Lower leg skin (tissue), 4 donors: ENCODE measurements at regions not wholly inside any gene's neighbourhood (a gene's known extent, or its start where the extent isn't known, plus 50 kb on each side); places are given as distances from the start of the nearest gene placed in this dataset.

Source experiments
- DNase-seq, 2 donors: peaks; one replicate each; pipeline ENCODE4 v3.0.0-alpha.2; 2019; ENCODE audit warnings: low spot score in 2 of 2
- H3K4me3 ChIP-seq: fragments of 200-600 bp; sonication (generic); 2 replicates; pipeline ENCODE4 v1.5.1; 2017; ENCODE audit warnings: mild to moderate bottlenecking, low read depth; ENCODE audit not compliant: poor library complexity, severe bottlenecking
- POLR2A ChIP-seq, 2 donors: fragments of 450-650 bp; IDR thresholded peaks; one replicate each; pipeline ENCODE4 v1.6.1; 2016 to 2017; ENCODE audit warnings: antibody characterized with exemption in 2 of 2, mild to moderate bottlenecking in 1 of 2, moderate library complexity in 1 of 2
- WGBS, 2 donors: methylation state at CpG; one replicate each; pipeline ENCODE4 v1.1.5; 2018; 5-methylcytosine and 5-hydroxymethylcytosine counted together
- intact Hi-C: fragments of 100-400 bp; cut with DNase I; formaldehyde crosslinking; loops from one replicate; pipeline ENCODE4 v1.15.0; 2023; ENCODE audit warnings: low total_unique reads
- TF ChIP-seq, protein P1 (sequence below), 3 donors: fragments of 450-650 bp; IDR thresholded peaks; one replicate each; pipeline ENCODE4 v1.5.1; 2016; ENCODE audit warnings: antibody characterized with exemption in 3 of 3, mild to moderate bottlenecking in 3 of 3, moderate library complexity in 2 of 3

DNA sequence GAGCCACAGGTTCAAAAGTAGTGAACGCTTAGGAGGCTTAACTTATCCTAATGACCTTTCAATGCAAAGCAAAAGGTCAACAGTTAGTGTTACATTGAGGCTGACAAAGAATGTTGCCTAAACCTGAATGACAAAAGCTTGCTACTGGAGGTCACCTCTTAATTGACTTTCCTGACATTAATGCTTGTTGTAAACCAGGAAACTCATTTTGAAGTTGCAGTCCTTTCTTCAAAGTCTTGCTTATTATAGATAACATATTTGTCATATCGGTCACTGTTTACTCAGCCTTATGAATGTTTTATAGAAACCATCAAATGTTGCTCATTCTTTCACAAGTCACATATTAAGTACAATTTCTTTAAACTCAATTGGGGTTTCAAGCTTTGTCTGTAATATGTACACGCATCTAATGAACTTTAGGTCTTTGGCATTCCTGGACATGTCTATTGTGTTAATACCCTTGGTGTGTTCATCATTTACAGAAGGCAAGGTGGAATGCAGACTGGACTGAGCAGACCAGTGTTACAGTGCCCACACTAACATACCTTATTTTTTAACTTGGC, 488.2 kb upstream of the NECTIN3 start:
- intact Hi-C loops = no loop called here
- no peak overlapping the region for H3K4me3 ChIP-seq
- WGBS, 2 donors = 64 to 70% methylated on average over 3 of the region's 3 CpGs
- no peak for DNase-seq
- TF ChIP-seq POLR2A (IDR thresholded peaks at IDR 0.05) = no peak
- TF ChIP-seq, protein P1, sequence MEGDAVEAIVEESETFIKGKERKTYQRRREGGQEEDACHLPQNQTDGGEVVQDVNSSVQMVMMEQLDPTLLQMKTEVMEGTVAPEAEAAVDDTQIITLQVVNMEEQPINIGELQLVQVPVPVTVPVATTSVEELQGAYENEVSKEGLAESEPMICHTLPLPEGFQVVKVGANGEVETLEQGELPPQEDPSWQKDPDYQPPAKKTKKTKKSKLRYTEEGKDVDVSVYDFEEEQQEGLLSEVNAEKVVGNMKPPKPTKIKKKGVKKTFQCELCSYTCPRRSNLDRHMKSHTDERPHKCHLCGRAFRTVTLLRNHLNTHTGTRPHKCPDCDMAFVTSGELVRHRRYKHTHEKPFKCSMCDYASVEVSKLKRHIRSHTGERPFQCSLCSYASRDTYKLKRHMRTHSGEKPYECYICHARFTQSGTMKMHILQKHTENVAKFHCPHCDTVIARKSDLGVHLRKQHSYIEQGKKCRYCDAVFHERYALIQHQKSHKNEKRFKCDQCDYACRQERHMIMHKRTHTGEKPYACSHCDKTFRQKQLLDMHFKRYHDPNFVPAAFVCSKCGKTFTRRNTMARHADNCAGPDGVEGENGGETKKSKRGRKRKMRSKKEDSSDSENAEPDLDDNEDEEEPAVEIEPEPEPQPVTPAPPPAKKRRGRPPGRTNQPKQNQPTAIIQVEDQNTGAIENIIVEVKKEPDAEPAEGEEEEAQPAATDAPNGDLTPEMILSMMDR (IDR thresholded peaks at IDR 0.05) = no peak

DNA sequence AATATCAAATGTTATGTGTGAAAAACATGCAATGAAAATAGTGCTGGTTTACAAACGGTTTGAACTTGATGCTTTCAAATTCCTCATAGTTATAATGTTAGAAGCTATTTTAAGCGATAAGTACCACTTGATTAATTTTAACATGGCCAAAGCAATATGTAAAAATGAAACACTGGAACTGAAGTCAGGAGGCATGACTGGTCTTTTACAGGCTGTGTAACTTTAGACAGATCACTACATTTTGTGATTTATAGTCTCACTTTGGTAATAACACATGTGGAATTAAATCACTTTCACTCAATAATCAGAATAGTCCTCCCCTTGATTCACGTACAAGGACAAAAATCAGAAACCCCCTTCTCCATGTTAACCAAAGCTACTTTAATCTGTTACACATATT, 482.7 kb upstream of the NECTIN3 start:
- H3K4me3 ChIP-seq = no peak overlapping the region
- intact Hi-C loops = no loop called here
- WGBS, 2 donors = 39 to 50% methylated on average over 3 of the region's 3 CpGs
- DNase-seq = no peak
- no peak for TF ChIP-seq POLR2A (IDR thresholded peaks at IDR 0.05)
- TF ChIP-seq, protein P1 (IDR thresholded peaks at IDR 0.05) = no peak

DNA sequence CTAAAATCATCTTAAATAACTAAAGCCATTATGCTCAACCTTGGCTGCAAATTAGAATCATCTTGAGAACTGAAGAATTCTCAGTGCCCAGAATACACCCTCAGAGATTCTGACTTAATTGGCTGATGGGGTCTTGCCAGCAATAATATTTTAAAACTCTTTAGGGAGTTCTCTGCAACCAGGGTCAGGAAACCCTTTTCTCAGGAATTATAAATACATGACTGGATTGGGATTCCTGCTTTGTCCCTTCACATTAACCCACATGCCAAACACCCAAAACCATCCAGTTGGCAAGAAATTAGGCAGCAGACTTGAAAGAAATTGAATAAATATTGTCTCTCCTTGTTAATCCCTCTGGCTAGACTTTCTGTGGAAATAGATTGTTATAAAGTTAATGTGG, 482.3 kb upstream of the NECTIN3 start:
- H3K4me3 ChIP-seq = no peak overlapping the region
- no peak for DNase-seq
- intact Hi-C loops = no loop called here
- no peak for TF ChIP-seq POLR2A (IDR thresholded peaks at IDR 0.05)
- TF ChIP-seq, protein P1 (IDR thresholded peaks at IDR 0.05) = no peak

DNA sequence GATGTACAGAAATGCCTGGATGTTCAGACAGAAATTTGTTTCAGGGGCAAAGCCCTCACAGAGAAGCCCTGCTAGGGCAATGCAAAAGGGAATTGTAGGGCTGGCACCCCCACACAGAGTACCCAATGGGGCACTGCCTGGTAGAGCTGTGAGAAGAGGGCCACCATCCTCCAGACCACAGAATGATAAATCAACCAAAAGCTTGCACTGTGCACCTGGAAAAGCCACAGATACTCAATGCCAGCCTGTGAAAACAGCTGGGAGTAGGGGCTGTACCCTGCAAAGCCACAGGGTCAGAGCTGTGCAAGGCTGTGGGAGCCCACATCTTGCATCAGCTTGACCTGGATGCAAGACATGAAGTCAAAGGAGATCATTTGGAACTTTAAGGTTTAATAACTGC, 477.9 kb upstream of the NECTIN3 start:
- DNase-seq = no peak
- TF ChIP-seq, protein P1 (IDR thresholded peaks at IDR 0.05) = no peak
- no peak for TF ChIP-seq POLR2A (IDR thresholded peaks at IDR 0.05)
- intact Hi-C loops = no loop called here
- no peak overlapping the region for H3K4me3 ChIP-seq

DNA sequence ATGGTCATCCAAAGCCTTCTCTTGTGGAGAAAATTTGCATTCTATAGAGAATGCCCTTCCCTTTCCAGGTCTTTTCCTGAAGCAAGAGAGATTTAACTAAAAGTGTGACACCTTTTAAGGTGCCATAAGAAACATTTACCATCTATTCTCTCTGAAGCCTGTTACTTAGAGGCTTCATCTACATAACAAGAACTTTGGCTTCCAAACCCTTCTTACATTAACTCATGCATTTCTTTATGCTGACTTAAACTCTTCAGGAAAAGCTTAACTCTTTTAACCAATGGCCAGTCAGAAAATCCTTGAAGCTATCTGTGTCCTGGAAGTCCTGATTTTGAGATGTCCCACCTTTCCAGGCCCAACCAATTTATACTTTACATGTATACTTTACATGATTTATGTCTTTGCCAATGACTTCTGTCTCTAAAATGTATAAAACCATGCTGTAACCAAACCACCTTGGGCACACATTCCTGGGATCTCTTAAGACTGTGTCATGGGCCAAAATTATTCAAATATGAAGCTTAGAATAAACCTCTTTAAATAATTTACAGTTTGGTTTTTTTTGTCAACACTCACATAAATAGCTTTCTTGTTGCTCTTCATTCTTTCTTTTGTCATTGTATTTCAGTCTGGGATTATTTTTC, 472.6 kb upstream of the NECTIN3 start:
- intact Hi-C loops = no loop called here
- TF ChIP-seq, protein P1 (IDR thresholded peaks at IDR 0.05) = no peak
- TF ChIP-seq POLR2A (IDR thresholded peaks at IDR 0.05) = no peak
- no peak overlapping the region for H3K4me3 ChIP-seq
- no peak for DNase-seq

DNA sequence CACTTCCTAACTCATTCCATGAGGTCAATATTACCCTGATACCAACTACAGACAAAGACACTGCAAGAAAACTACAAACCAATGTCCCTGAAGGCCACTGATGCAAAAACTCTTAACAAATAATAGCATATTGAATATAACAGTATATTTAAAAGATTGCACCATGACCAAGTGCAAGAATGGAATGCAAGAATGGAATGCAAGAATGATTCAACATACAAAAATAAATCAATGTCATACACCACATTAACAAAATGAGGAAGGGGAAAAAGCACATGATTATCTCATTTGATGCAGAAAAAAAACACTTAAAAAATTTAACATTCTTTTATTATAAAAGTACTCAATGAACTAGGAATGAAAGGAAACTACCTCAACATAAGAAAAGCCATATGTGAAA, 463.1 kb upstream of the NECTIN3 start:
- intact Hi-C loops = no loop called here
- no peak overlapping the region for H3K4me3 ChIP-seq
- no peak for TF ChIP-seq POLR2A (IDR thresholded peaks at IDR 0.05)
- TF ChIP-seq, protein P1 (IDR thresholded peaks at IDR 0.05) = no peak
- no peak for DNase-seq
